Spleen (tissue), 11 donors: ENCODE measurements at regions not wholly inside any gene's neighbourhood (a gene's known extent, or its start where the extent isn't known, plus 50 kb on each side); places are given as distances from the start of the nearest gene placed in this dataset.
"Not testable (repeated sequence)": the region's sequence is repeated elsewhere in the genome, so short reads cannot be mapped to it uniquely, and the experiment has no call there.

Experiments used
- DNase-seq: peaks from one replicate; pipeline ENCODE4 v3.0.0-alpha.2; 2020
- H3K27ac ChIP-seq, 8 donors: fragments of 200-600 bp; sonication (generic) in 7 of 8; 1 replicate in 4 of 8; 2 replicates in 4 of 8; pipeline versions ENCODE4 v1.5.0 to v1.8.0; 2016 to 2021; ENCODE audit warnings: inconsistent platforms in 4 of 8, mild to moderate bottlenecking in 4 of 8, moderate library complexity in 1 of 8
- H3K27me3 ChIP-seq, 7 donors: fragments of 200-600 bp; sonication (generic) in 6 of 7; replicated peaks in 1 of 7; 1 replicate in 4 of 7; 2 replicates in 3 of 7; pipeline versions ENCODE4 v1.5.0 to v1.8.0; 2016 to 2021; ENCODE audit warnings: inconsistent platforms in 3 of 7, mild to moderate bottlenecking in 1 of 7
- H3K36me3 ChIP-seq, 6 donors: fragments of 200-600 bp; sonication (generic) in 5 of 6; 1 replicate in 4 of 6; 2 replicates in 2 of 6; pipeline versions ENCODE4 v1.5.0 to v1.8.0; 2016 to 2021; ENCODE audit warnings: inconsistent platforms in 2 of 6
- H3K4me1 ChIP-seq, 6 donors: fragments of 200-600 bp; sonication (generic) in 5 of 6; 1 replicate in 3 of 6; 2 replicates in 3 of 6; pipeline versions ENCODE4 v1.5.0 to v1.8.0; 2016 to 2021; ENCODE audit warnings: inconsistent platforms in 3 of 6
- H3K4me3 ChIP-seq, 8 donors: fragments of 200-600 bp; sonication (generic) in 7 of 8; 1 replicate in 4 of 8; 2 replicates in 4 of 8; pipeline versions ENCODE4 v1.5.0 to v1.8.0; 2016 to 2021; ENCODE audit warnings: inconsistent platforms in 4 of 8, mild to moderate bottlenecking in 4 of 8, moderate library complexity in 2 of 8
- H3K9me3 ChIP-seq, 8 donors: fragments of 200-600 bp; sonication (generic) in 7 of 8; 1 replicate in 4 of 8; 2 replicates in 4 of 8; pipeline versions ENCODE4 v1.5.0 to v1.8.0; 2016 to 2021; ENCODE audit warnings: inconsistent platforms in 4 of 8
- WGBS, 5 donors: extraction: QIAGEN DNeasy Blood & Tissue Kit in 3 of 5; methylation state at CpG; one replicate each; pipeline versions ENCODE4 v1.1.5 to v1.1.7; 2013 to 2018; 5-methylcytosine and 5-hydroxymethylcytosine counted together
- intact Hi-C: fragments of 100-400 bp; cut with DNase I; formaldehyde crosslinking; loops from one replicate; pipeline ENCODE4 v1.15.0; 2023; ENCODE audit warnings: low total_unique reads
- donor health status: healthy with polysubstance abuse.
- donor health status: DM: no; HTN: no; CAD: no; lungs with moderate emphysema.
- donor health status: DM: no; HTN: no; CAD: no.
- donor health status: Bipolar disorder and iron deficiency.
- donor health status: healthy.
- donor health status: DM: no; HTN: no; CAD: no.
- donor health status: DM: yes; HTN: yes; CAD: no.

- WGBS, 5 donors, result 95 to 97% (median 96%) methylated on average over 3 of the region's 7 CpGs; no CpG with 5 or more reads in 1 of the 5 donors
- intact Hi-C loops, result not testable (repeated sequence)
Measured at GRCh38 chr13:111757094-111757493, 309.9 kb upstream of the SOX1 start.

GRCh38 chr13:111757618-111758017 lies 309.3 kb upstream of the SOX1 start:
- H3K4me3 ChIP-seq, H3K27me3 ChIP-seq, H3K27ac ChIP-seq, H3K9me3 ChIP-seq, intact Hi-C loops, DNase-seq, H3K36me3 ChIP-seq, H3K4me1 ChIP-seq: not testable (repeated sequence)
- WGBS, 5 donors, result 63 to 90% (median 84%) methylated on average over 1 to 3 of the region's 3 CpGs

More at GRCh38 chr13:111757094-111757493, 309.9 kb upstream of the SOX1 start:
- H3K4me3 ChIP-seq, H3K4me1 ChIP-seq, H3K27ac ChIP-seq, DNase-seq, H3K9me3 ChIP-seq, H3K27me3 ChIP-seq, H3K36me3 ChIP-seq: not testable (repeated sequence)

- H3K27me3 ChIP-seq, H3K4me1 ChIP-seq, H3K27ac ChIP-seq, H3K4me3 ChIP-seq, DNase-seq, H3K9me3 ChIP-seq, H3K36me3 ChIP-seq, intact Hi-C loops: not testable (repeated sequence)
- WGBS, 5 donors, result no CpG with 5 or more reads among the region's 34 CpGs
Measured at GRCh38 chr13:111763001-111763872, 303.7 kb upstream of the SOX1 start.

GRCh38 chr13:111764550-111764949 lies 302.4 kb upstream of the SOX1 start:
- H3K27ac ChIP-seq, H3K4me1 ChIP-seq, H3K9me3 ChIP-seq, H3K36me3 ChIP-seq, H3K27me3 ChIP-seq, intact Hi-C loops, DNase-seq, H3K4me3 ChIP-seq: not testable (repeated sequence)
- WGBS, 5 donors, result no CpG with 5 or more reads among the region's 15 CpGs

GRCh38 chr13:111764996-111765395 lies 302.0 kb upstream of the SOX1 start:
- H3K27me3 ChIP-seq, H3K27ac ChIP-seq, H3K36me3 ChIP-seq, DNase-seq, H3K4me1 ChIP-seq, intact Hi-C loops, H3K9me3 ChIP-seq, H3K4me3 ChIP-seq: not testable (repeated sequence)
- WGBS, 5 donors, result no CpG with 5 or more reads among the region's 13 CpGs

GRCh38 chr13:111775718-111776117 lies 291.2 kb upstream of the SOX1 start:
- H3K4me3 ChIP-seq, DNase-seq, H3K36me3 ChIP-seq, H3K27me3 ChIP-seq, H3K9me3 ChIP-seq, intact Hi-C loops, H3K27ac ChIP-seq, H3K4me1 ChIP-seq: not testable (repeated sequence)
- WGBS, 5 donors, result 51 to 83% (median 78%) methylated on average over 1 to 3 of the region's 3 CpGs

- DNase-seq, H3K9me3 ChIP-seq, intact Hi-C loops, H3K27ac ChIP-seq, H3K4me3 ChIP-seq, H3K36me3 ChIP-seq, H3K4me1 ChIP-seq, H3K27me3 ChIP-seq: not testable (repeated sequence)
- WGBS, 5 donors, result 65 to 81% (median 70%) methylated on average over 2 of the region's 2 CpGs; no CpG with 5 or more reads in 2 of the 5 donors
Measured at GRCh38 chr13:111777351-111777750, 289.6 kb upstream of the SOX1 start.

- H3K36me3 ChIP-seq, H3K4me3 ChIP-seq, intact Hi-C loops: not testable (repeated sequence)
Measured at GRCh38 chr13:111781395-111781794, 285.6 kb upstream of the SOX1 start.

GRCh38 chr13:111787321-111787720 lies 279.6 kb upstream of the SOX1 start:
- no CpG with 5 or more reads among the region's 5 CpGs for WGBS, 5 donors
- H3K4me1 ChIP-seq, H3K36me3 ChIP-seq, H3K9me3 ChIP-seq, H3K4me3 ChIP-seq, H3K27ac ChIP-seq, intact Hi-C loops, H3K27me3 ChIP-seq, DNase-seq: not testable (repeated sequence)

More at GRCh38 chr13:111781395-111781794, 285.6 kb upstream of the SOX1 start:
- not testable (repeated sequence) for H3K4me1 ChIP-seq, H3K9me3 ChIP-seq, DNase-seq, H3K27me3 ChIP-seq, H3K27ac ChIP-seq
- whole genome bisulfite sequencing, 5 donors, result no CpG with 5 or more reads among the region's 12 CpGs
